ENCODE measurements at regions not wholly inside any gene's neighbourhood (a gene's known extent, or its start where the extent isn't known, plus 50 kb on each side); places are given as distances from the start of the nearest gene placed in this dataset.

GRCh38 chr15:66643033-66643432, 59.0 kb upstream of the SMAD6 start:
- H3K27me3 Mint-ChIP-seq (ENCODE audit: low read depth, unreplicated experiment), result peaks cover 17% of the 10 kb centered on the region
- no peaks in the 10 kb centered on the region for H4K20me1 ChIP-seq (ENCODE audit: insufficient read depth, low read length)
- no peaks in the 10 kb centered on the region for H3K79me2 ChIP-seq (ENCODE audit: insufficient read depth, low read length)
- H3K4me2 ChIP-seq (ENCODE audit: low read length), result no peak overlapping the region
- H3K27ac Mint-ChIP-seq (ENCODE audit: unreplicated experiment), result no peak overlapping the region
- no peaks in the 10 kb centered on the region for H3K27me3 ChIP-seq (ENCODE audit: insufficient read depth, low read length)
- H3K9ac ChIP-seq (ENCODE audit: low read length), result no peak overlapping the region
- DNase-seq (ENCODE audit: low read depth), result no peak
- no peaks in the 10 kb centered on the region for H3K9me3 Mint-ChIP-seq (ENCODE audit: unreplicated experiment)
- H3K4me1 Mint-ChIP-seq (ENCODE audit: low read depth, unreplicated experiment), result peaks cover 4% of the 10 kb centered on the region
- no peaks in the 10 kb centered on the region for H3K9me3 ChIP-seq (ENCODE audit: insufficient read depth, low read depth, low read length)
- no peak overlapping the region for H3K4me3 Mint-ChIP-seq (ENCODE audit: unreplicated experiment)
- H3K27ac ChIP-seq (ENCODE audit: low read depth, low read length), result no peak overlapping the region
- no peak overlapping the region for H2AFZ ChIP-seq (ENCODE audit: low read depth, low read length)
- no peak for FAIRE-seq
- H3K36me3 ChIP-seq (ENCODE audit: insufficient read depth, low read length), result no peaks in the 10 kb centered on the region
- H3K36me3 Mint-ChIP-seq (ENCODE audit: low read depth, unreplicated experiment), result peaks cover 1% of the 10 kb centered on the region
- no peak overlapping the region for H3K4me3 ChIP-seq (ENCODE audit: insufficient read depth, low read depth, low read length)
- H3K4me1 ChIP-seq (ENCODE audit: insufficient read depth, low read length), result peaks cover 35% of the 10 kb centered on the region
- TF ChIP-seq CTCF (IDR thresholded peaks at IDR 0.05; ENCODE audit: insufficient read depth, low read depth, low read length) (no peak), EZH2 (IDR thresholded peaks at IDR 0.05; ENCODE audit: insufficient read depth, low read length) (no peak)

DNA sequence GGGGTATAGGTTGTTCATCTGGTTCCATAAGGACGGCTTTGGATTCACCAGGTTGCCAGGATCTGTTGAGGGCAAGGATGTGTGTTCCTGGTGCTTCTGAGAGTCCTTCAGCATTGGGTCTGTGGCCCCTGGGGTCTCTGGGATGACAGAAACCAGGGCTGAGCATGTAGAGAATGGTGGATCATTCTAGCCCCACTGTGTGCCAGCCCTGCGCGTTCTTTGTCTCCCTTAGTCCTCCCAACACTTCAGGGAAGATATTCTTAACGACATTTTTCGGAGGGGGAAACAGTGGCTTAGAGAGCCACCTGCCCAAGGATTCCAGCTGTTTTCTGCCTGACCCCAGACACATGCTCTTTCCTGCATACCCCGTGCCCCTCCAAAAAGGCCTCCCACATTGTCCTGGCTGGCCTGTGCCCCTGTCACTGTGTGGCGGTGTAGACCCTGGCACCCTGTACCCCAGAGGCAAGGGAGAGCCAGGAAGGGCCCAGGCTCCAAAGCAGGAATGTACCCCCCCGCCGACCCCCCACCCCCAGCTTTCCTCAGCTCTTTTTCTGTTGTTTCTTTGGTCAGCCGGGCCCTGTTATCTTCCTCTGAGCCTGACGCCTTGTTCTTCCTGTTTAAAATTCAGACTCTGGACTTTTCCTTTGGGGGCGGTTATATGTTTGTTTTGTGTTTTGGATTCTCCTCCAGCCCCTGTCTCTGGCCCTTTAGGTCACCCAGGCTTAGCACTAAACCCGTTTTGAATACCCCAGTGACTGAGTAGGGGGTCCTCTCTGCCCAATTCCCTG, 57.8 kb upstream of the SMAD6 start:
- no peak overlapping the region for H3K4me3 Mint-ChIP-seq (ENCODE audit: unreplicated experiment)
- H3K9ac ChIP-seq (ENCODE audit: low read length), result peak overlapping the region; percentile 78
- H3K27ac Mint-ChIP-seq (ENCODE audit: unreplicated experiment), result peak overlapping the region; percentile 93
- H3K4me1 ChIP-seq (ENCODE audit: insufficient read depth, low read length), result peaks cover 32% of the 10 kb centered on the region
- H3K27me3 ChIP-seq (ENCODE audit: insufficient read depth, low read length), result no peaks in the 10 kb centered on the region
- no peaks in the 10 kb centered on the region for H3K36me3 ChIP-seq (ENCODE audit: insufficient read depth, low read length)
- H3K9me3 Mint-ChIP-seq (ENCODE audit: unreplicated experiment), result no peaks in the 10 kb centered on the region
- FAIRE-seq (no peak), DNase-seq (ENCODE audit: low read depth) (no peak)
- no peak overlapping the region for H3K4me3 ChIP-seq (ENCODE audit: insufficient read depth, low read depth, low read length)
- no peaks in the 10 kb centered on the region for H3K9me3 ChIP-seq (ENCODE audit: insufficient read depth, low read depth, low read length)
- H3K4me1 Mint-ChIP-seq (ENCODE audit: low read depth, unreplicated experiment), result peaks cover 4% of the 10 kb centered on the region
- no peaks in the 10 kb centered on the region for H4K20me1 ChIP-seq (ENCODE audit: insufficient read depth, low read length)
- TF ChIP-seq CTCF (IDR thresholded peaks at IDR 0.05; ENCODE audit: insufficient read depth, low read depth, low read length) (no peak), EZH2 (IDR thresholded peaks at IDR 0.05; ENCODE audit: insufficient read depth, low read length) (no peak)
- H3K4me2 ChIP-seq (ENCODE audit: low read length), result peak overlapping the region; percentile 69
- H3K36me3 Mint-ChIP-seq (ENCODE audit: low read depth, unreplicated experiment), result peaks cover 2% of the 10 kb centered on the region
- no peaks in the 10 kb centered on the region for H3K79me2 ChIP-seq (ENCODE audit: insufficient read depth, low read length)
- peak overlapping the region; percentile 77 for H3K27ac ChIP-seq (ENCODE audit: low read depth, low read length)
- H2AFZ ChIP-seq (ENCODE audit: low read depth, low read length), result peak overlapping the region; percentile 83
- H3K27me3 Mint-ChIP-seq (ENCODE audit: low read depth, unreplicated experiment), result peaks cover 20% of the 10 kb centered on the region

GRCh38 chr15:66644869-66645268, 57.2 kb upstream of the SMAD6 start:
- Histone ChIP-seq H3K4me1 (ENCODE audit: insufficient read depth, low read length) (peaks cover 26% of the 10 kb centered on the region), H3K36me3 (ENCODE audit: insufficient read depth, low read length) (no peaks in the 10 kb centered on the region), H3K79me2 (ENCODE audit: insufficient read depth, low read length) (no peaks in the 10 kb centered on the region), H3K4me2 (ENCODE audit: low read length) (peak overlapping the region; percentile 69), H3K9me3 (ENCODE audit: insufficient read depth, low read depth, low read length) (no peaks in the 10 kb centered on the region), H4K20me1 (ENCODE audit: insufficient read depth, low read length) (no peaks in the 10 kb centered on the region), H3K9ac (ENCODE audit: low read length) (peak overlapping the region; percentile 78), H3K27me3 (ENCODE audit: insufficient read depth, low read length) (no peaks in the 10 kb centered on the region), H2AFZ (ENCODE audit: low read depth, low read length) (peak overlapping the region; percentile 83), H3K27ac (ENCODE audit: low read depth, low read length) (peak overlapping the region; percentile 77), H3K4me3 (ENCODE audit: insufficient read depth, low read depth, low read length) (no peak overlapping the region)
- peak overlapping the region; percentile 93 for H3K27ac Mint-ChIP-seq (ENCODE audit: unreplicated experiment)
- H3K9me3 Mint-ChIP-seq (ENCODE audit: unreplicated experiment), result no peaks in the 10 kb centered on the region
- TF ChIP-seq CTCF (IDR thresholded peaks at IDR 0.05; ENCODE audit: insufficient read depth, low read depth, low read length), result no peak
- TF ChIP-seq EZH2 (IDR thresholded peaks at IDR 0.05; ENCODE audit: insufficient read depth, low read length), result no peak
- DNase-seq (ENCODE audit: low read depth) (peak; percentile 52), FAIRE-seq (no peak)
- peaks cover 6% of the 10 kb centered on the region for H3K4me1 Mint-ChIP-seq (ENCODE audit: low read depth, unreplicated experiment)
- H3K36me3 Mint-ChIP-seq (ENCODE audit: low read depth, unreplicated experiment), result peaks cover 2% of the 10 kb centered on the region
- H3K27me3 Mint-ChIP-seq (ENCODE audit: low read depth, unreplicated experiment), result peaks cover 16% of the 10 kb centered on the region
- peak overlapping the region; percentile 63 for H3K4me3 Mint-ChIP-seq (ENCODE audit: unreplicated experiment)

Data from astrocyte (in vitro differentiated cells and primary cell).